Endothelial cell (in vitro differentiated cells): ENCODE measurements at regions not wholly inside any gene's neighbourhood (a gene's known extent, or its start where the extent isn't known, plus 50 kb on each side); places are given as distances from the start of the nearest gene placed in this dataset.

ENCODE experiments used
- DNase-seq: peaks from one replicate; pipeline ENCODE4 v3.0.0; 2021; ENCODE audit warnings: low spot score
- H3K27ac Mint-ChIP-seq: one replicate; pipeline ENCODE4 v1.8.0; 2021; ENCODE audit warnings: mixed read lengths, inconsistent platforms; ENCODE audit not compliant: unreplicated experiment
- H3K27me3 Mint-ChIP-seq: one replicate; pipeline ENCODE4 v1.8.0; 2021; ENCODE audit warnings: mild to moderate bottlenecking, moderate library complexity, mixed read lengths, inconsistent platforms; ENCODE audit not compliant: unreplicated experiment
- H3K36me3 Mint-ChIP-seq: one replicate; pipeline ENCODE4 v1.8.0; 2021; ENCODE audit warnings: mild to moderate bottlenecking, low read depth, mixed read lengths, inconsistent platforms; ENCODE audit not compliant: unreplicated experiment
- H3K4me1 Mint-ChIP-seq: one replicate; pipeline ENCODE4 v1.8.0; 2021; ENCODE audit warnings: mild to moderate bottlenecking, mixed read lengths, inconsistent platforms; ENCODE audit not compliant: unreplicated experiment
- H3K4me3 Mint-ChIP-seq: one replicate; pipeline ENCODE4 v1.8.0; 2021; ENCODE audit warnings: mild to moderate bottlenecking, mixed read lengths, inconsistent platforms; ENCODE audit not compliant: unreplicated experiment
- H3K9me3 Mint-ChIP-seq: one replicate; pipeline ENCODE4 v1.8.0; 2021; ENCODE audit warnings: mixed read lengths, inconsistent platforms; ENCODE audit not compliant: unreplicated experiment
- TF ChIP-seq, protein P1 (sequence below): fragments of 200-600 bp; sonication (generic); IDR thresholded peaks from one replicate; pipeline ENCODE4 v1.5.0; 2021; ENCODE audit warnings: antibody characterized with exemption; ENCODE audit not compliant: unreplicated experiment

- Mint-ChIP-seq H3K4me3 (no peak overlapping the region), H3K27me3 (no peaks in the 10 kb centered on the region), H3K27ac (no peak overlapping the region), H3K36me3 (no peaks in the 10 kb centered on the region), H3K9me3 (no peaks in the 10 kb centered on the region), H3K4me1 (no peaks in the 10 kb centered on the region)
- no peak for DNase-seq
- TF ChIP-seq, protein P1, sequence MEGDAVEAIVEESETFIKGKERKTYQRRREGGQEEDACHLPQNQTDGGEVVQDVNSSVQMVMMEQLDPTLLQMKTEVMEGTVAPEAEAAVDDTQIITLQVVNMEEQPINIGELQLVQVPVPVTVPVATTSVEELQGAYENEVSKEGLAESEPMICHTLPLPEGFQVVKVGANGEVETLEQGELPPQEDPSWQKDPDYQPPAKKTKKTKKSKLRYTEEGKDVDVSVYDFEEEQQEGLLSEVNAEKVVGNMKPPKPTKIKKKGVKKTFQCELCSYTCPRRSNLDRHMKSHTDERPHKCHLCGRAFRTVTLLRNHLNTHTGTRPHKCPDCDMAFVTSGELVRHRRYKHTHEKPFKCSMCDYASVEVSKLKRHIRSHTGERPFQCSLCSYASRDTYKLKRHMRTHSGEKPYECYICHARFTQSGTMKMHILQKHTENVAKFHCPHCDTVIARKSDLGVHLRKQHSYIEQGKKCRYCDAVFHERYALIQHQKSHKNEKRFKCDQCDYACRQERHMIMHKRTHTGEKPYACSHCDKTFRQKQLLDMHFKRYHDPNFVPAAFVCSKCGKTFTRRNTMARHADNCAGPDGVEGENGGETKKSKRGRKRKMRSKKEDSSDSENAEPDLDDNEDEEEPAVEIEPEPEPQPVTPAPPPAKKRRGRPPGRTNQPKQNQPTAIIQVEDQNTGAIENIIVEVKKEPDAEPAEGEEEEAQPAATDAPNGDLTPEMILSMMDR = no peak
Observed at GRCh38 chr6:19613678-19614077, 223.5 kb upstream of the ID4 start.

DNA sequence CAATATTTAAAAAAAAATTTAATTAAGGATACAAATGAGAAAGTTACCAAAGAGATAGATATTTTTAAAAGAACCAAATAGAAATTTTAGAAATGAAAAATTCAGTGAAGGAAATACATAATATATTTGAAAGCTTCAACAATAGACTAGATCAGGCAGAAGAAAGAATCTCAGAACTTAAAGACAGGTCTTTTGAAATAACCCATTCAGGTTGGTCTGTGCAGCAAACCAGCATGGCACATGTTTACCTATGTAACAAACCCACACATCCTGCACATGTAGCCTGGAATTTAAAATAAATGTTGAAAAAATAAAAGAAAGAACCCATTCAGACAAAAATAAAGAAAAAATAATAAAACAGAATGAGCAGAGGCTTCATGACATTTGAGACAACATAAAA is 221.1 kb upstream of the ID4 start:
- Mint-ChIP-seq H3K4me1 (no peaks in the 10 kb centered on the region), H3K4me3 (no peak overlapping the region), H3K36me3 (no peaks in the 10 kb centered on the region), H3K27ac (no peak overlapping the region), H3K9me3 (no peaks in the 10 kb centered on the region), H3K27me3 (peaks cover 2% of the 10 kb centered on the region)
- DNase-seq = no peak
- TF ChIP-seq, protein P1 = no peak

DNA sequence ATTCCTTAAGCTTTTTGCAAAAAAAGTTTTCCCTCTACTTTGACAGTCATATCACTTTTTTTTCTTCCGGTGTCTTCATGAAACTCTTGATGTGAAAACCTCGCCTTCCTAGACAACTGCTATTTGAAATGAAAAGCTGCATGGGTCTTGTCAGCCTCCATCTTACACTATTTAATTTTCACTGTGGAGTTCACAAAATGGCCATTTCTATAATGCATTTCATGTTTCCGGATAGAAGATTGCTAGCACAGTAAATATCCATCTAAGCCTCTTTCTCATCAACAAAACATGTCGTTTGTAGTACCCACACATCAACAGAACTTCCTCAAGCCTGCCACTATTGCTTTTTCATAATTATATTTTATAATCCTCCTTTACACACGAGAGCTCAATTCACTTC is 204.9 kb upstream of the ID4 start:
- Mint-ChIP-seq H3K36me3 (no peaks in the 10 kb centered on the region), H3K27me3 (no peaks in the 10 kb centered on the region), H3K4me3 (no peak overlapping the region), H3K4me1 (no peaks in the 10 kb centered on the region), H3K9me3 (no peaks in the 10 kb centered on the region), H3K27ac (no peak overlapping the region)
- DNase-seq = no peak
- TF ChIP-seq, protein P1 = no peak

GRCh38 chr6:19632786-19633185 is 204.4 kb upstream of the ID4 start:
- Mint-ChIP-seq H3K4me1 (no peaks in the 10 kb centered on the region), H3K36me3 (no peaks in the 10 kb centered on the region), H3K27ac (no peak overlapping the region), H3K27me3 (no peaks in the 10 kb centered on the region), H3K4me3 (no peak overlapping the region), H3K9me3 (no peaks in the 10 kb centered on the region)
- TF ChIP-seq, protein P1 = no peak
- no peak for DNase-seq

DNA sequence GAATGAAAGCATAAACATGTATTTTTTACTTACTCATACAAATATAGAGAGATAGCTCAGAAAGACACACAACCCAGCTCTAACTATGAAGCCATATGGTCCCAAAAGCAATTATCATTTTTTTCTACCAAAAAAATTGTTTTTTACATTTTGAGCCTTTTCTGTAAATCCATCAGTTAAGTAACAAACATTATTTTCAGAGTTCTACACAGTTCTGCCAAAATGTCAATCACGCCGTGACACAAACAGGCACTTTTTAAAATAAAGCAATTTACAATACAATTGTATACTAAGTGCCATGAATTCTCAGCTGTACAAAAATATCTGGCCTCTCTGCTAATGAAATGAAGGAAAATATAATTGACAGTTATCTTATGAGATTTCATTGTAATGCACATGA is 201.4 kb upstream of the ID4 start:
- DNase-seq = no peak
- H3K27me3 Mint-ChIP-seq = no peaks in the 10 kb centered on the region
- H3K27ac Mint-ChIP-seq = no peak overlapping the region
- no peak overlapping the region for H3K4me3 Mint-ChIP-seq
- H3K36me3 Mint-ChIP-seq = no peaks in the 10 kb centered on the region
- no peaks in the 10 kb centered on the region for H3K9me3 Mint-ChIP-seq
- TF ChIP-seq, protein P1 = no peak
- H3K4me1 Mint-ChIP-seq = no peaks in the 10 kb centered on the region
